Epithelial cell of esophagus (primary cell): ENCODE measurements at regions not wholly inside any gene's neighbourhood (a gene's known extent, or its start where the extent isn't known, plus 50 kb on each side); places are given as distances from the start of the nearest gene placed in this dataset.
A peak's percentile ranks its signal among the peaks of the same experiment; 100 is the strongest.

Experiments used
- DNase-seq: peaks from one replicate; pipeline ENCODE4 v3.0.0; 2010; ENCODE audit warnings: low read depth
- H3K4me3 ChIP-seq: 2 replicates; pipeline ENCODE4 v1.5.1; 2011; ENCODE audit warnings: mild to moderate bottlenecking, low read length, control low read depth
- CTCF ChIP-seq: IDR thresholded peaks from 2 replicates; pipeline ENCODE4 v1.5.1; 2011; ENCODE audit warnings: low read depth, mild to moderate bottlenecking, low read length, control low read depth, inconsistent platforms; ENCODE audit not compliant: insufficient read depth; ENCODE audit errors: missing control alignments

- DNase-seq: no peak
- no peak for TF ChIP-seq CTCF
- H3K4me3 ChIP-seq: no peak overlapping the region
Measured at GRCh38 chr7:46781901-46782439, 799.9 kb downstream of the TNS3 start.

GRCh38 chr7:46776790-46777189 lies 805.1 kb downstream of the TNS3 start:
- H3K4me3 ChIP-seq: no peak overlapping the region
- TF ChIP-seq CTCF: peak; percentile 58
- peak; percentile 33 for DNase-seq

GRCh38 chr7:46775776-46776175 lies 806.1 kb downstream of the TNS3 start:
- no peak for DNase-seq
- H3K4me3 ChIP-seq: no peak overlapping the region
- TF ChIP-seq CTCF: no peak

GRCh38 chr7:46775020-46775419 lies 806.9 kb downstream of the TNS3 start:
- TF ChIP-seq CTCF: no peak
- DNase-seq: no peak
- H3K4me3 ChIP-seq: no peak overlapping the region

GRCh38 chr7:46774515-46774914 lies 807.4 kb downstream of the TNS3 start:
- no peak for TF ChIP-seq CTCF
- no peak for DNase-seq
- H3K4me3 ChIP-seq: no peak overlapping the region

- TF ChIP-seq CTCF: no peak
- H3K4me3 ChIP-seq: no peak overlapping the region
- no peak for DNase-seq
Measured at GRCh38 chr7:46772776-46773175, 809.1 kb downstream of the TNS3 start.

GRCh38 chr7:46767071-46767470 lies 814.8 kb downstream of the TNS3 start:
- no peak for TF ChIP-seq CTCF
- H3K4me3 ChIP-seq: no peak overlapping the region
- DNase-seq: no peak
